Mesendoderm (in vitro differentiated cells): ENCODE measurements at regions not wholly inside any gene's neighbourhood (a gene's known extent, or its start where the extent isn't known, plus 50 kb on each side); places are given as distances from the start of the nearest gene placed in this dataset.

Experiments used
- DNase-seq: peaks from one replicate; pipeline ENCODE4 v3.0.0; 2013
- H2AK5ac ChIP-seq: 2 replicates; pipeline ENCODE4 v1.6.1; 2013; ENCODE audit warnings: low read length, inconsistent platforms
- H2BK120ac ChIP-seq: 2 replicates; pipeline ENCODE4 v1.6.1; 2013; ENCODE audit warnings: low read depth, mild to moderate bottlenecking, low read length, moderate library complexity, mixed read lengths
- H2BK15ac ChIP-seq: replicated peaks from 2 replicates; pipeline ENCODE4 v1.6.1; 2013; ENCODE audit warnings: low read depth, mild to moderate bottlenecking, moderate library complexity
- H2BK5ac ChIP-seq: 2 replicates; pipeline ENCODE4 v1.6.1; 2013; ENCODE audit warnings: low read length, inconsistent platforms
- H3K18ac ChIP-seq: 2 replicates; pipeline ENCODE4 v1.6.1; 2013; ENCODE audit warnings: mild to moderate bottlenecking, low read length, mixed read lengths
- H3K23ac ChIP-seq: one replicate; pipeline ENCODE4 v1.6.1; 2013; ENCODE audit warnings: low read length
- H3K27ac ChIP-seq: 2 replicates; pipeline ENCODE4 v1.5.1; 2013; ENCODE audit warnings: low read depth, mild to moderate bottlenecking, inconsistent platforms, low read length, moderate library complexity
- H3K27me3 ChIP-seq: 2 replicates; pipeline ENCODE4 v1.6.1; 2013; ENCODE audit warnings: low read length, control low read depth, mild to moderate bottlenecking, inconsistent platforms; ENCODE audit not compliant: insufficient read depth, poor library complexity
- H3K36me3 ChIP-seq: 2 replicates; pipeline ENCODE4 v1.6.1; 2013; ENCODE audit warnings: low read length, inconsistent platforms; ENCODE audit not compliant: control insufficient read depth, insufficient read depth
- H3K4ac ChIP-seq: one replicate; pipeline ENCODE4 v1.6.1; 2013; ENCODE audit warnings: low read depth, mild to moderate bottlenecking, low read length, moderate library complexity
- H3K4me1 ChIP-seq: 2 replicates; pipeline ENCODE4 v1.6.1; 2013; ENCODE audit warnings: low read depth, low read length, inconsistent platforms; ENCODE audit not compliant: control insufficient read depth
- H3K4me2 ChIP-seq: 2 replicates; pipeline ENCODE4 v1.6.1; 2013; ENCODE audit warnings: low read length
- H3K4me3 ChIP-seq: 2 replicates; pipeline ENCODE4 v1.5.1; 2013; ENCODE audit warnings: mild to moderate bottlenecking, low read length
- H3K56ac ChIP-seq: one replicate; pipeline ENCODE4 v1.6.1; 2013; ENCODE audit warnings: low read length
- H3K79me1 ChIP-seq: 2 replicates; pipeline ENCODE4 v1.6.1; 2013; ENCODE audit warnings: low read length, inconsistent platforms
- H3K79me2 ChIP-seq: 2 replicates; pipeline ENCODE4 v1.6.1; 2013; ENCODE audit warnings: mild to moderate bottlenecking, low read length; ENCODE audit not compliant: control insufficient read depth, insufficient read depth
- H3K9ac ChIP-seq: 2 replicates; pipeline ENCODE4 v1.6.1; 2013; ENCODE audit warnings: low read length, inconsistent platforms
- H4K5ac ChIP-seq: one replicate; pipeline ENCODE4 v1.6.1; 2013; ENCODE audit warnings: low read length
- H4K8ac ChIP-seq: one replicate; pipeline ENCODE4 v1.6.1; 2013; ENCODE audit warnings: low read depth, mild to moderate bottlenecking, control low read depth, low read length, moderate library complexity
- WGBS: extraction: QIAGEN DNeasy Blood & Tissue Kit; methylation state at CpG from one replicate; pipeline ENCODE4 v1.1.7; 2013; ENCODE audit warnings: low lambda C conversion rate, missing lambda C conversion rate; ENCODE audit not compliant: insufficient coverage; ENCODE audit errors: extremely low coverage; 5-methylcytosine and 5-hydroxymethylcytosine counted together

- H3K4ac ChIP-seq, result no peak overlapping the region
- WGBS, result no CpG with 5 or more reads among the region's 4 CpGs
- H3K27ac ChIP-seq, result no peak overlapping the region
- no peak overlapping the region for H2BK120ac ChIP-seq
- no peak overlapping the region for H4K5ac ChIP-seq
- H3K4me2 ChIP-seq, result no peak overlapping the region
- H3K27me3 ChIP-seq, result no peaks in the 10 kb centered on the region
- no peak overlapping the region for H3K9ac ChIP-seq
- no peak overlapping the region for H3K18ac ChIP-seq
- no peak overlapping the region for H2BK5ac ChIP-seq
- no peaks in the 10 kb centered on the region for H3K36me3 ChIP-seq
- no peak overlapping the region for H3K23ac ChIP-seq
- DNase-seq, result peak; percentile 27
- no peaks in the 10 kb centered on the region for H3K4me1 ChIP-seq
- H2AK5ac ChIP-seq, result no peak overlapping the region
- no peaks in the 10 kb centered on the region for H3K79me1 ChIP-seq
- no peak overlapping the region for H3K56ac ChIP-seq
- no peak overlapping the region for H4K8ac ChIP-seq
- no peak overlapping the region for H3K4me3 ChIP-seq
- no peak overlapping the region for H2BK15ac ChIP-seq
- H3K79me2 ChIP-seq, result no peaks in the 10 kb centered on the region
Measured at GRCh38 chr18:24602201-24602600, 141.8 kb downstream of the HRH4 start.

GRCh38 chr18:24603151-24603550 lies 142.7 kb downstream of the HRH4 start:
- no peaks in the 10 kb centered on the region for H3K79me1 ChIP-seq
- no peak for DNase-seq

GRCh38 chr18:24605444-24605843 lies 145.0 kb downstream of the HRH4 start:
- no CpG with 5 or more reads among the region's 1 CpG for WGBS
- Histone ChIP-seq H3K56ac (no peak overlapping the region), H2AK5ac (no peak overlapping the region), H3K4me2 (no peak overlapping the region), H3K4me3 (no peak overlapping the region), H4K5ac (no peak overlapping the region), H3K79me1 (no peaks in the 10 kb centered on the region), H2BK120ac (no peak overlapping the region), H3K9ac (no peak overlapping the region), H4K8ac (no peak overlapping the region), H2BK15ac (no peak overlapping the region), H3K36me3 (no peaks in the 10 kb centered on the region), H3K27me3 (no peaks in the 10 kb centered on the region), H3K4me1 (no peaks in the 10 kb centered on the region), H3K18ac (no peak overlapping the region), H3K4ac (no peak overlapping the region), H3K27ac (no peak overlapping the region), H3K79me2 (no peaks in the 10 kb centered on the region), H2BK5ac (no peak overlapping the region), H3K23ac (no peak overlapping the region)
- no peak for DNase-seq

More at GRCh38 chr18:24603151-24603550, 142.7 kb downstream of the HRH4 start:
- H2BK5ac ChIP-seq, result no peak overlapping the region
- no peak overlapping the region for H3K23ac ChIP-seq
- no peaks in the 10 kb centered on the region for H3K79me2 ChIP-seq
- no peak overlapping the region for H3K27ac ChIP-seq
- H3K4me3 ChIP-seq, result no peak overlapping the region
- H2BK120ac ChIP-seq, result no peak overlapping the region
- H4K5ac ChIP-seq, result no peak overlapping the region
- H3K18ac ChIP-seq, result no peak overlapping the region
- no peak overlapping the region for H2BK15ac ChIP-seq
- H3K27me3 ChIP-seq, result no peaks in the 10 kb centered on the region
- no peaks in the 10 kb centered on the region for H3K4me1 ChIP-seq
- H3K4me2 ChIP-seq, result no peak overlapping the region
- no peak overlapping the region for H2AK5ac ChIP-seq
- H3K9ac ChIP-seq, result no peak overlapping the region
- no peaks in the 10 kb centered on the region for H3K36me3 ChIP-seq
- no peak overlapping the region for H3K56ac ChIP-seq
- H4K8ac ChIP-seq, result no peak overlapping the region
- H3K4ac ChIP-seq, result no peak overlapping the region
- no CpG with 5 or more reads among the region's 3 CpGs for WGBS

GRCh38 chr18:24609254-24609653 lies 148.8 kb downstream of the HRH4 start:
- no peak overlapping the region for H2BK120ac ChIP-seq
- H3K9ac ChIP-seq, result no peak overlapping the region
- H3K27me3 ChIP-seq, result no peaks in the 10 kb centered on the region
- H3K4ac ChIP-seq, result no peak overlapping the region
- H4K5ac ChIP-seq, result no peak overlapping the region
- no peak overlapping the region for H2AK5ac ChIP-seq
- WGBS, result no CpG with 5 or more reads among the region's 7 CpGs
- H3K27ac ChIP-seq, result no peak overlapping the region
- no peak overlapping the region for H3K4me2 ChIP-seq
- no peak overlapping the region for H3K4me3 ChIP-seq
- H3K56ac ChIP-seq, result no peak overlapping the region
- H3K23ac ChIP-seq, result no peak overlapping the region
- H3K18ac ChIP-seq, result no peak overlapping the region
- no peaks in the 10 kb centered on the region for H3K36me3 ChIP-seq
- H3K79me1 ChIP-seq, result no peaks in the 10 kb centered on the region
- no peak overlapping the region for H2BK5ac ChIP-seq
- H2BK15ac ChIP-seq, result no peak overlapping the region
- DNase-seq, result no peak
- H3K79me2 ChIP-seq, result no peaks in the 10 kb centered on the region
- H4K8ac ChIP-seq, result no peak overlapping the region
- no peaks in the 10 kb centered on the region for H3K4me1 ChIP-seq

- H3K4me1 ChIP-seq, result no peaks in the 10 kb centered on the region
- H2AK5ac ChIP-seq, result no peak overlapping the region
- no peak overlapping the region for H3K56ac ChIP-seq
- no peak overlapping the region for H4K8ac ChIP-seq
- WGBS, result no CpG with 5 or more reads among the region's 8 CpGs
- H3K23ac ChIP-seq, result no peak overlapping the region
- H3K36me3 ChIP-seq, result no peaks in the 10 kb centered on the region
- no peak overlapping the region for H3K4me3 ChIP-seq
- no peak overlapping the region for H3K18ac ChIP-seq
- DNase-seq, result peak; percentile 72
- H3K9ac ChIP-seq, result no peak overlapping the region
- H3K4ac ChIP-seq, result no peak overlapping the region
- no peak overlapping the region for H2BK120ac ChIP-seq
- no peak overlapping the region for H2BK15ac ChIP-seq
- no peak overlapping the region for H2BK5ac ChIP-seq
- H3K79me1 ChIP-seq, result no peaks in the 10 kb centered on the region
- H3K79me2 ChIP-seq, result no peaks in the 10 kb centered on the region
- no peak overlapping the region for H3K27ac ChIP-seq
- H3K27me3 ChIP-seq, result no peaks in the 10 kb centered on the region
- H4K5ac ChIP-seq, result no peak overlapping the region
- no peak overlapping the region for H3K4me2 ChIP-seq
Measured at GRCh38 chr18:24611075-24611474, 150.6 kb downstream of the HRH4 start.

- Histone ChIP-seq H3K79me2 (no peaks in the 10 kb centered on the region), H3K18ac (no peak overlapping the region), H3K9ac (no peak overlapping the region), H2BK5ac (no peak overlapping the region), H4K8ac (no peak overlapping the region), H2BK15ac (no peak overlapping the region), H2AK5ac (no peak overlapping the region), H3K36me3 (no peaks in the 10 kb centered on the region), H3K23ac (no peak overlapping the region), H3K56ac (no peak overlapping the region), H3K79me1 (no peaks in the 10 kb centered on the region), H3K27ac (no peak overlapping the region), H3K27me3 (no peaks in the 10 kb centered on the region), H2BK120ac (no peak overlapping the region), H3K4me2 (no peak overlapping the region), H3K4me3 (no peak overlapping the region), H3K4ac (no peak overlapping the region), H4K5ac (no peak overlapping the region), H3K4me1 (no peaks in the 10 kb centered on the region)
- DNase-seq, result no peak
- no CpG with 5 or more reads among the region's 3 CpGs for WGBS
Measured at GRCh38 chr18:24613896-24614640, 153.6 kb downstream of the HRH4 start.
